HUDEP-2 (cell line): ENCODE measurements at regions not wholly inside any gene's neighbourhood (a gene's known extent, or its start where the extent isn't known, plus 50 kb on each side); places are given as distances from the start of the nearest gene placed in this dataset.
"Not testable (repeated sequence)": the region's sequence is repeated elsewhere in the genome, so short reads cannot be mapped to it uniquely, and the experiment has no call there.

Experiments
- DNase-seq, 76 experiments: peaks; one replicate each; lab custom pipeline; 2025; ENCODE audit not compliant: unreplicated experiment in 76 of 76; lab: John Stamatoyannopoulos, UW

DNA sequence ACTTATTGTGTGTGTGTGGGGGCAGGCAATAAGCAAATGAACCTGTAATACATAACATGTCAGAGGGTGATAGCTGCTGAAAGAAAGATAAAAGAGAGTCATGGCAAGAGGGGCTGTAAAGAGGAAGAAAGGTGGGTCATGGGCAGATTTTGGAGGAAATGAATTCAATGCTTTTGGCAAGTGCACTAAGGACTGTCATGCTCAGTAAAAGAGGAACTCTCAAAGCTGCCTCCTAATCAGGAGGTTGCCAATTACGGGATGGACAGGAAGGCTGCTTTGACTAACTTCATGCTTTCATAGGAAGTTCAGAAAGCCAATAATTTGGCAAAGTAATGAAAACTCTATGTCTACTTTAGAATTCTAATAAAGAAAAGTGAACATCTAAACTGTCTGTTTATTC, 401.2 kb downstream of the SH2D4B start:
- no peak for DNase-seq

DNA sequence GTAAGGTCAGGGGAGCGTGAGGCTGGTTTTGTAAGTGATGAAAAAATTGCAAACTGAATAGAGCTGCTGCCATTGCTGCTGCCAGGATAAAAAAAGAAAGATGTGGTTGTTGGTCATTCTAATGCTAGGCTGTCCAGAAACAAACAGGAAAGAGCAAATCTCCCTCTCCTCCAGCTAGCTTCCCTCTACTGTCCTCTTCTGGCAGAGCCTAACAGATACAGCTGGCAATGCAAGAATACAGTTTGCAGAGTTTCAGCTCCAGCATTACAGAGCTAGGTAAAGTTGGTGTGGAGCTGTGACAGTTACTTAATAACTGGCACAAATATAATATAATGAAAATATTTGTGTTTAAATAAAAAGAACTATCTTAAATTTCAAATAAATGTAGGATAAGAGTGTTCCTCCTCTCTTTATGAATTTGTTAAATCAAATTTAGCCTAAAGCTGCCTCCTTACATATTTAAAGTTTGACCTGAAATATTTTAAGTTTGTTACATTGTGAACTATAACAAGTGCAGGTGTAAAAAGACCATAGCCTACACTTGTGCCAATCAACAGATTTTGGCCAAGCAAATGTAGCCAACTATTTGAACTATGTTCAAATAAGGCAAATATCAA, 407.7 kb downstream of the SH2D4B start:
- no peak for DNase-seq

DNA sequence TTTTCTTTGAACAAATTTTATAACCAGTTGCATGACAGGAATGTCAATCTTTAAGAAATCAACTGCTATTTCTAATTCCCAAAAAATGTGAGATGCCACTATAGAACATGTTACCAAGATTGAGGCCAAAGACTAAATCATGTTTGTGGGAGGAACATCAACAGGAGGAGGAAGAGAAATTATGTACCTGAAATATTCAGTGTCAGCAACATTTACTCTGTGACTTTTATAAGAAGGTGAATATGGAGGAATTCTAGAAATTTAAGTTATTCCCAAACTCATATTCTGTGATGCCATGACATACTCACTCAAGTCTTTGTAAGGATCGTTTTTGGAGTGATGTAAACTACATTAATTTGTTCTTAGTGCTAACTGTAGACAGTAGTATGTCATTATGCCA, 408.4 kb downstream of the SH2D4B start:
- no peak for DNase-seq

DNA sequence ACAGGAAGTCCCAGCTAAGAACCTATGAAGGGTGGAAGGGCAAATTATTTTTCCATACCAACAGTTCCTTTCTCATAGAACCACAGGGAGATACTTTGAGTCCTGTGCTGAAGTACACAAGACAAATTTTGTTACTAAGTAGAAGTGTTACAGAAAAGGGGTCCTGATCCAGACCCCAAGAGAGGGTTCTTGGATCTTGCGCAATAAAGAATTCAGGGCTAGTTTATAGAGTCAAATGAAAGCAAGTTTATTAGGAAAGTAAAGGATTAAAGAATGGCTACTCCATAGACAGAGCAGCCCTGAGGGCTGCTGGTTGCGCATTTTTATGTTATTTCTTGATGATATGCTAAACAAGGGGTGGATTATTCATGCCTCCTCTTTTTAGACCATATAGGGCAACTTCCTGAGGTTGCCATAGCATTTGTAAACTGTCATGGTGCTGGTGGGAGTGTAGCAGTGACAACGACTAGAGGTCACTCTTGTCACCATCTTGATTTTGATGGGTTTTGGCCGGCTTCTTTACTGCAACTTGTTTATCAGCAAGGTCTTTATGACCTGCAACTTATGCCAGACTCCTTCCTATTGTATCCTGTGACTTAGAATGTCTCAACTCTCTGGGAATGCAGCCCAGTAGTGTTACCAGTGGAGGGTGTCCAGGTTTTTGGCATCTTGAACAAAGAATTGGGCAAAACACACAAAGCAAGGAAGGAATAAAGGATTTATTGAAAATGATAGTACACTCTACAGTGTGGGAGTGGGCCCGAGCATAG, 409.4 kb downstream of the SH2D4B start:
- DNase-seq, result no peak

DNA sequence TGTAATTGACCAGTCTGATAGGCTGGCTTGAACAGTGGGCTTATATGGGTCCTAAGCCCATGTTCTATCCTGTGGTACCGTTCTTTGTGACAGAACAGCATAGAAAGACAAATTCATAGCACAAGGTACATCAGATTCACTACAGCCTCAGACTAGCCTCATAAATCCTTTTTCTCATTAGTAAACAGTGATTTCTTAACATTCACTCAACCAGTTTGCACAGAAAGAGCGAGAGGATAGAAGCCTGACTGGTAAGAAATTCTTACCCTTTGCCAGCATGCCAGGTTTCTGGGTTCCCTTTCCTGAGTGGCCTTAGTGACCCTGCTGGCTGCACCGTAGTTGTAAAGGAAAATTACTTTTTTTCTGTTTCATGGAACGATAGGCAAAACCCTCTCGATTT, 412.1 kb downstream of the SH2D4B start:
- no peak for DNase-seq

DNA sequence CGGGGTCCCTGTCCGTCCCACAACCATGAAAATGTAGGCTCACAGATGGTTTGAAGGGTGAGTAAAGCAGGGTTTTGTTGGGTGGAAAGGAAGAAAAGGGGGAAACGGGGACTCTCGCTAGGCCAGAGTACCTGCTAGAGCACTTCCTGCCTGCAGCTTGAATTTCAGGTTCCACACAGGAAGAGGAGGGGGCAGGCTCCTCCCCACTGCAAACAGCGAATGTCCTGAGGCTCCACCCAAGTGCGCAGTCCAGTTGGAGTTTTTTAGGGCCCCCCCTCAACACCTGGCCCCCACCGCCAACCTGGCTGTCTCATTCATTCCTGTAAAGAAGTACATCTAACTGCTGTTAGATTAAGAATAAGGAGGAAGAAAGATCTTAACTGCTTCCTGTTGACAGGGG, 414.7 kb downstream of the SH2D4B start:
- DNase-seq, result no peak

DNA sequence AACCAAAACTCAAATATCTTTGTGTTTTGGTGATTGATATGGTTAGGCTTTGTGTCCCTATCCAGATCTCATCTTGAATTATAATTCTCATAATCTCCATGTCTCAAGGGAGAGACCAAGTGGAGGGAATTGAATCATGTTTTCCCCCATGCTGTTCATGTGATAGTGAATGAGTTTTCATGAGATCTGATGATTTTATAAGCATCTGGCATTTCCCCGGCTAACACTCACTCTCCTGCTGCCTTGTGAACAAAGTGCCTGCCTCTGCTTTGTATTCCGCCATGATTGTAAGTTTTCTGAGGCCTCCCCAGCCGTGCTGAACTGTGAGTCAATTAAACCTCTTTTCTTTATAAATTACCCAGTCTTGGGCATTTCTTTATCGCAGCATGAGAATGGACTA, 419.5 kb downstream of the SH2D4B start:
- no peak for DNase-seq

DNA sequence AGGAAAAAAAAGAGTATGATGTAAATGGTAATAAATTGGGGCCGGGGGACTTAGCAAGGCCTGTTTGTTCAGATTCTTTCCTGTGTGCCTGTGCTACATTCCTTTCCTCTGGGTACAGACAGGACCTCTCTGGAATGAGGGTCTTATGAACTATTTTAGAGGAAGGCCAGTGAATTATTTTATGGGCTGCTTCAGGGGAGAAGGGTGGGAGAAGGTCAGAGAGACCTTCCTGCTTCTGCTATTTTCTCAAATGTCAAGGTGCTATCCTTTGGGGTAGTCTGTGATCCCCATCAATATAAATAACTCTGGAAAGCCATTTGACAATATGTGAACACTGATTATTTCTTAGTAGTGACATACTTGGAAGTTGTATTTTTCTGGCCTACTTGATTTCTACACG, 426.5 kb downstream of the SH2D4B start:
- no peak for DNase-seq

DNA sequence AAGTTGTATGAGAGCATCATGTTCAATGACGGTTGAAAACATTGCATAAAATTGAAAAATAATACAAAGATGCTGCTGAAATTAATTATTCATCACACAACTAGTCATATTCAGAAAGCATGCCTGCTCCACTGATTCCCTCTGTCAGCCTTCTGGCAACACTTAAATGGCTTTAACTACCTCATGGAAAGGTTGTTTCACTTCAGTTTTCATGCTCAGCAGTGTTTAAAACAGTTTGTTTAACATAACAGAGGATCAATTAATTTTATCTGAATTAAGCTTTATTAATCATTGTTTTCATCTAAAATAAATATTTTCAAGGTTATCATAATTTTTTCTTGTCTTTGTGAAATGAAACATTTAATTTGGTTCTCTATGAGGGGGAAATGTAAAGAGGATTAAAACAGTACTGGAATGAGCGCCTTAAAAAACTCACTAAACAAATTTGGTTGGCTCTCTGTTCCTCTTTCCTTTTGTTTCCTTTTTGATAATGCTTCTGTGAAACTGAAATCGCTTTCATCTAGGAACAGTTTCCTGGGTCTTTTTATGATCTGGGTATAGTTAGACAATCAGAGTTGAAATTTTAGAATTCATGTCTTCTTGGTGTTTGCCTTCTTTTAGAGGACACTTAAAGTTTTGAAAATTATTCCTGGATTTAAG, 427.4 kb downstream of the SH2D4B start:
- no peak for DNase-seq

DNA sequence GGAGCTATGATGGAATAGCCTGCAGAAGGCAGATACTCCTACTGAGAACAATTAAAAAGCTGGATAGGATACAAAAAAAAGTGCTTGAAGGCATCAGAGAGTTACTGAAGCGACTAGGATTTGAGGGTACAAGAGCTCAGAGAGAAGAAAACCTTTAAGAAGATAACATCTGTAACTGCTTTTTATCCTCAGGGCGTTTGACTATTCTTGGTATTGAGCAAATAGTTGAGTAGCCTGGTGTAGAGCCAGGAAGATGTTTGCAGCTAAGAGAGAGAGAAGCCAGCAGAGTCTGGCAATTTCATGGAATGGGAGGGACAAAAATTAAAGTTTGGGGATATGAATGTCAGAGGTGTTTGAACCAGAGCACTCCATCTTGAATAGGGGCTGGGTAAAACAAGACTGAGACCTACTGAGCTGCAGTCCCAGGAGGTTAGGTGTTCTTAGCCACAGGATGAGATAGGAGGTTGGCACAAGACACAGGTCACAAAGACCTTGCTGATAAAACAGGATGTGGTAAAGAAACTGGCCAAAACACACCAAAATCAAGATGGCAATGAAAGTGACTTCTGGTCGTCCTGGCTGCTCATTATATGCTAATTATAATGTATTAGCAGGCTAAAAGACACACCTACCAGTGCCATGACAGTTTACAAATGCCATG, 428.8 kb downstream of the SH2D4B start:
- no peak for DNase-seq

DNA sequence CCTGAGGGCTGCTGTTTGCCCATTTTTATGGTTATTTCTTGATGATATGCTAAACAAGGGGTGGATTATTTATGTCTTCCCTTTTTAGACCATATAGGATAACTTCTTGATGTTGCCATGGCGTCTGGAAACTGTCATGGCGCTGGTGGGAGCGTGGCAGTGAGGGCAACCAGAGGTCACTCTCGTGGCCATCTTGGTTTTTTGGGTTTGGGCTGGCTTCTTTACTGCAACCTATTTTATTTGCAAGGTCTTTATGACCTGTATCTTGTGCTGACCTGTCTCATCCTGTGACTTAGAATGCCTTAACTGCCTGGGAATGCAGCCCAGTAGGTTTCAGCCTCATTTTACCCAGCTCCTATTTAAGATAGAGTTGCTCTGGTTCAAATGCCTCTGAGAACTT, 429.7 kb downstream of the SH2D4B start:
- not testable (repeated sequence) for DNase-seq

DNA sequence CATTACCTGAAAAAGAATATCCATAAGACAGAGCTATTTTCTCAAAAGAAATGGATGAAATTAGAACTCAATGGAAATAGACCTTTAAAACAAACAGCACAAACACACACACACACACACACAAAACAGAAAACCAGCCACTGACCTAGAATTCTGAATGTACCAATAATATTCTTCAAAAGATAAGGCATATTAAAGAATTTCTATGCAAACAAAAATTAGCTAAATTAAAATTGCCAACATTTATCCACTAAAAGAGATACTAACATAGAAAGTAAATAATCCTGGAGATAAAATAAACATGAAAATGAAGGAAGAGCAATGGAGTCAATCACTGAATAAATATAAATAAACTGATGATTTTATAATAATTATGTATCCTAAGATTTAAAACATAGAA, 431.2 kb downstream of the SH2D4B start:
- no peak for DNase-seq

DNA sequence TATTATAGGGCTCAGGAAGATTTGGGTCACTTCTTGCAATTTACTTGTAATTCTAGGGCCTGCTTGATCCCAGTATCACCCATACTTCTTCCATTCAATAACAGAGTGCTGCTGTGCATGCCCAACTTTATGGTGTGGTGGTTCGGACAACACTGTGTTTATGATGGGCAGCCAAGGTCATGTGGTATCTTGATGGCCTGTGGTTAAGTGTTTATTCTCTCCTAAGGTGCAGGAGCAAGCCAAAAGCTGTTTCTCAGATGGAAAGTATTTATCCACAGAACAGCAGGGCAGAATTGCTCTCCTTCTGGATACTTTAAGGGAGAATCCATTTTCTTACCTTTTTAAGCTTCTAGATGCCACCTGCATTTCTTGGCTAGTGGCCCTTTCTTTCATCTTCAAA, 433.8 kb downstream of the SH2D4B start:
- DNase-seq, result no peak

DNA sequence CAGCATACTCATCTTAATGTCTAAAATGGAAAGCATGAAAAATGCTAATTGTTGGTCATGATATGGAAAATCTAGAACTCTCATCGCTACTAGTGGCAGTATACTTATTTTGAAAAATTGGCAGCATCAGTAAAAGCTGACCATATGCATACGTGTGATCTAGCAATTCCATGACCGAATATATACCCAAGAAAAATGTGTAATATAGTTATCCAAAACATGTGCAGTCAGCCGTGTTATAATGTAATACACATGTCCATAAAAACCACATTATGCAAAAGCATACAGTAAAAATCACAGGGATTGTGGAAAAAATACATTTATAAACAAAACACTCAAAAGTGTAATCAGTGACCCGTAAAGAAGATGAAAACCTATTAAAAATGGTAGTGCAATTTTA, 439.0 kb downstream of the SH2D4B start:
- DNase-seq, result no peak

DNA sequence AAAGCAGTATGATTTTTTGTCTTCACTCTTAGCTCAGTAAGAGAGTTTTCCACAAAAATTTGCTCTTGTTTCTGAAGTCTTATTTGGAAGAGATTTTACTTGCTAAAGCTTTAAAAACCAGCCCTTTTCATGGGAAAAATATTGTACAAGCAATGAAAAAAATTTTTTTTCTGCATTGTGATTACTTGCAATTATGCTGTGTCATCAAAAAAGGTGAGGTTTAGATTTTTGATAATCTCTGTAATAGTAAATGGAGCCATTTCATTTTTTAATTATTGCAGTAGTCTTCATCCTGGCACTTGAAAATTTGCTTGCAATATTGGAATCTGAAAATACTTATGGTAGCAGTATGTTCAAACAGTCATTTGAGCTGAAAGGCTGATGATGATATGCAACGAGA, 447.4 kb downstream of the SH2D4B start:
- no peak for DNase-seq

DNA sequence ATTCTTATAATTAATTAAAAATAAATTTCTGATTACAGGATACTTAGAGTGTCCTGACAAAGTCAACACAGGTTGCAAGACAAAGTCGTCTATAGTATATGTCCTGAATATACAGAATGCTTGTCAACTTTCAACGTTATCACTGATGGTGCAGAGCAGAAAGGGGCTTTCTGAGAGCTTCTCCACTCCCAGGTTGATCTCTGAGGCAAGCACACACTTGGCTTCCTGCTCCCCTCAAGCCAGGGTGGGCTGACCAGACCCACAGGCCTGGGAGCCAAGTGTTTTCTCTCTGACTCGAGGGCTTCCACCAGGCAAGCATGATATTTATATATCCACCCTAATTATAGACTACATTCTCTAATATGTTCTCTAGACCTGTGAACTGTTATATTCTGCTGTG, 448.9 kb downstream of the SH2D4B start:
- DNase-seq, result no peak

DNA sequence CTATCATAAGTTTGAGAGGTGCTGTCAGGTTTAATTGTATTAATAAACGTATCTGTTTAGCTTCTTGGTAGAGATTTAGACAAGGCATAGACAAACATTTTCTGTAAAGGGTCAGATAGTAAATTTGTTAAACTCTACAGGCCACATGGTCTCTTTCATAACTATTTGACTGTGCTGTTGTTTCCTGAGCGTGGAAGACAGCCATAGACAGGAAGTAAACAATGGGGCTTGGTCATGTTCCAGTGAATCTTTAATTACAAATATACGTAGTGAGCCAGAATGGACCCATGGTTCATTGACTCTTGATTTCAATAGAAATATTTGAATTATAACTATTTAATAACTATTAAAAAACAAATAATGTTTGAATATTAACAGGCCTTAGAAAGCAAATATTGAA, 451.1 kb downstream of the SH2D4B start:
- DNase-seq, result no peak

DNA sequence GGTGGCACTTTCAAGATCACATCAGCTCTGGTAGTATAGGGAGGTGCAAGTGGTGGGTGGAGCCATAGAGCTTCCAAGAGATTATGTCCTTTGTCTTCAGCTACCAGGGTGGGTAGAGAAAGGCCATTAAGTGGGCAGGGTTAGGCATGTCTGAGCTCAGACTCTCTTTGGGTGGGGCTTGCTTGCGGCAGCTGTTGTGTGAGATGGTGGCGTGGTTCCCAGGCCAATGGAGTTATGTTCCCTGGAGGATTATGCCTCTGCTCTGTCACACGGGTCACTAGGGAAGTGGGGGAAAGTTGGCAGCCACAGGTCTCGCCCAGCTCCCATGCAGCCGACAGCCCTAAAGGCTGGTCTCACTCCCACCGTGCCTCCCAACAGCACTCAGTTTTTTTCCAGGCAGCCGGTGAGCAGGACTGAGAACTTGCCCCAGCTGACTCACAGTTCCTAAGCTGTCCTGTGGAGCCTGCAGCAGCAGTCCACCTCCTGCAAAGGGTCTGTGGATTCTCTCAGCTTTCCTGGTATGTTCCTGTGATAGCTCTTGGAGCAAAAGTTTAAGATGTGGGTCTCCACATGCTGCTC, 459.0 kb downstream of the SH2D4B start:
- DNase-seq, result no peak

DNA sequence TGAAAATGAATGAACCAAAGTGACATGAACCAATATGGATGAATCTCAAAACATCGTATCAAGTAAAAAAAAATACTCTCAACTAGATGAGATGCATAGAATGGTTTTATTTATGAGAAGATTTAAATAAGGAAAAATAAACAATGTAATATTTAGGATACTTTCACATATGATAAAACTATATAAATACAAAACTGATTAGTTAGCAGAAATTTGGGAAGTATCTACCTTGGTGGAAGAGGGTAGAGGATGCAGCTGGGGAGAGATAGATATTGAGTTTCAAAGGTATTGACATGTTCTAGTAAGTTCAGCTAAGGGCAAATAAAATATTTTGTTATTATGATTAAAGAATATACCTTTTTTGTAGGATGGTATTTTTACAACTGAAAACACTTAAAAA, 463.1 kb downstream of the SH2D4B start:
- DNase-seq, result no peak

DNA sequence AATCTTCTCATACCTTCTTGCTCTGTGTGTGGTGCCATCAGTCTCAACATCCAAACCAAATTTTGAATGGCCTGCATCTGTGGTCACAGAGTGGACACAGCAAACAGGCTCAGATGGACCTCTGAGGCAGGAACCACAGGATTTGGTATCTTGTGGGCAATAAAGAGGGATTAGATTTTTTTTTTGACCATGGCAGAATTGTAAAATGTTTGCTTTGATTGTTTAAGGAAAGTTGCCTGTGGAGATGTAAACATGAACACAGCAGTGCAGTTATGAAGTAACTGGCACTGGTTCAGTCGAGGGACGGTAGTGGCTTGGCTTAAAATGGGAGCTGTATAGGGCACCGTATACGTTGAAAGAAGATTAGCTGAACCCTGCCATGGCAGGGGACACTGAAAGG, 464.7 kb downstream of the SH2D4B start:
- no peak for DNase-seq

DNA sequence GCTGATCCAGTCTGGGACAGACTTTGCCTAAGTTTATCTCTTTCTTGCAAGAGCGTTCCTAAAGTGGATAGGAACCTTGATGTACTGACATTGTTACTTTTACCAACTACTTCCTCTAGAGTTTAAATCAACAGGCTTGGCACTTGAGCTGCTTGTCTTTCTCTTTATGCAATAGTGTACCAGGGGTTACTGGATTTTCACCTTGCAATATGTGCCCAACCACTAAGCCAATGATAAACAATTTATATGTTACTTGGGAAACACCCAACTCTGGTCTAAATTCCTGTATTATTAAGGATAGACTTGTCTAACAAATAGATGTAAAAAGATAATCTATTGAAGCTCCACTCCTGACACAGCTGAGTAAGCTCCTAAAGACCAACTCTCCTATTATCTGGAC, 470.2 kb downstream of the SH2D4B start:
- no peak for DNase-seq
